ENCODE measurements at regions not wholly inside any gene's neighbourhood (a gene's known extent, or its start where the extent isn't known, plus 50 kb on each side); places are given as distances from the start of the nearest gene placed in this dataset.

DNA sequence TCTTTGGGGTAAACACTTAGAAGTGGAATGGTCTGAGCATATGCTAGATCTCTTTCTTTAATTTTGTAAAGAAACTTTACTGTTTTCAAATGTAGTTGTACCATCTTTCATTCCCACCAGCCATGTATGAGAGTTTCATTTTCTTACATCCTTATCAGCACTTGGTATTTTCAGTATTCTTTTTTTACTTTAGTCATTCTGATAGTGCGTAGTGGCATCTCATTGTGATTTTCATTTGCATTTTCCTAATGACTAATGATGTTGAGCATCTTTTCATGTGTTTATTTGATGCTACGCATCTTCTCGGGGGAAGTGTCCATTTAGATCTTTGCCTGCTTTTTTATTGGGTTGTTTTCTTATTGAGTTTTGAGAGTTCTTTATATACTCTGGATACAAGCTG is 71.3 kb upstream of the PRPS1 start:
- DNase-seq (ENCODE audit: low spot score), result no peak
- TF ChIP-seq, protein P1, sequence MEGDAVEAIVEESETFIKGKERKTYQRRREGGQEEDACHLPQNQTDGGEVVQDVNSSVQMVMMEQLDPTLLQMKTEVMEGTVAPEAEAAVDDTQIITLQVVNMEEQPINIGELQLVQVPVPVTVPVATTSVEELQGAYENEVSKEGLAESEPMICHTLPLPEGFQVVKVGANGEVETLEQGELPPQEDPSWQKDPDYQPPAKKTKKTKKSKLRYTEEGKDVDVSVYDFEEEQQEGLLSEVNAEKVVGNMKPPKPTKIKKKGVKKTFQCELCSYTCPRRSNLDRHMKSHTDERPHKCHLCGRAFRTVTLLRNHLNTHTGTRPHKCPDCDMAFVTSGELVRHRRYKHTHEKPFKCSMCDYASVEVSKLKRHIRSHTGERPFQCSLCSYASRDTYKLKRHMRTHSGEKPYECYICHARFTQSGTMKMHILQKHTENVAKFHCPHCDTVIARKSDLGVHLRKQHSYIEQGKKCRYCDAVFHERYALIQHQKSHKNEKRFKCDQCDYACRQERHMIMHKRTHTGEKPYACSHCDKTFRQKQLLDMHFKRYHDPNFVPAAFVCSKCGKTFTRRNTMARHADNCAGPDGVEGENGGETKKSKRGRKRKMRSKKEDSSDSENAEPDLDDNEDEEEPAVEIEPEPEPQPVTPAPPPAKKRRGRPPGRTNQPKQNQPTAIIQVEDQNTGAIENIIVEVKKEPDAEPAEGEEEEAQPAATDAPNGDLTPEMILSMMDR (IDR thresholded peaks at IDR 0.05), result no peak
- Histone ChIP-seq H3K27ac (no peak overlapping the region), H3K4me3 (no peak overlapping the region)

DNA sequence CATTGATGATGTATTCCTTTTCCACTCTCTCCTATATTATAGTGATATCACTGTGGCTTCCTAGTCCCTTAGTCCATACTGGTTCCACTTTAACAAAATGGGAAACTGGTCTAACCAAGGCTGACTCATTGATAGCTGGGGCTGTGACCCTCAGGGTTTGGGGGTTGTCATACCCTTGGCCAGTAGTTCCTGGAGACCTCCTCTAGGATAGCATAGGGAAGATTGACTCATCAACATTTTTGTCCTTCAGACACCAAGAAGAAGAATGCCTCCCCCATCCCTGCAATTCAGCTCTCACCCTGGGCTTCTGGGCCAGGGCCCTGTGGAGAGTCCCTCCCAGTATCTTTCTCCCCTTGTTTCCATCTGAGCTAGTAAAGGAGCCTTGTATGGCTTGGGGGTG is 68.8 kb upstream of the PRPS1 start:
- Histone ChIP-seq H3K4me3 (no peak overlapping the region), H3K27ac (no peak overlapping the region)
- DNase-seq (ENCODE audit: low spot score), result no peak
- TF ChIP-seq, protein P1 (IDR thresholded peaks at IDR 0.05), result no peak

DNA sequence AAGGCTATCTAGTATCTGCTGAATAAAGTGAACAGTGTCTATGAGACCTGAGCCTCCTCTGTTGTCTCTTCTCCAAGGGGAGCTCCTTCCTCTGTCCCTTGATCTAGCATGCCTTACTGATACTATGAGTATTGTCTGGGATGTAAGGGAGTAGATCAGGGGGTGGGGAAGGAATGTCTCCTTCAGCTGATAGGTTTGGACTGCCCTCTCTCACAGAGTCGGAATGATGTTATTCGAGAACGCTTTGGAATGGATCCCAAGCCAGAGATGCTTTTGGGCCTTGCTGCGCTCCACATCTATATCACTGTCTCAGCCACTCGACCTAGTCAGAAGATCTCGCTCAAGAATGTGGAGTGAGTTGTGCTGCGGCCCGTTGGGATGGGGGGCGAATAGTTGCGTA is 68.3 kb upstream of the PRPS1 start:
- TF ChIP-seq, protein P1 (IDR thresholded peaks at IDR 0.05), result no peak
- DNase-seq (ENCODE audit: low spot score), result no peak
- no peak overlapping the region for H3K4me3 ChIP-seq
- no peak overlapping the region for H3K27ac ChIP-seq

DNA sequence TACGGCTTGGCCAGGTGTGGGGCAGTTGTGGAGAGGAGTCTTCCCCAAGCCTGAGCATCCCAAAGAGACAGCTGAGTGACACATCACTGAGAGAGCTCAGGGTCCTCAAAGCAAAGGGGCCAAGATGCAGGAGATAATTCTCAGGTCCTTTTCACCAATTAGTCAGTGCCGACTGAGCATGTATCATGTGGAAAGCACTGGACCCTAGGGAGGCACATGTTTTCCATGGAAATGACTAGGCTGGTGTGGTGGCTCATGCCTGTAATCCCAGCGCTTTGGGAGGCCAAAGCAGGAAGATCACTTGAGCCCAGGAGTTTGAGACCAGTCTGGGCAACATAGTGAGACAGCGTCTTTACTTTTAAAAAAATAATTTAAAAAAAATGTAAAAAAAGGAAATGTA is 67.3 kb upstream of the PRPS1 start:
- DNase-seq (ENCODE audit: low spot score), result no peak
- Histone ChIP-seq H3K27ac (no peak overlapping the region), H3K4me3 (no peak overlapping the region)
- TF ChIP-seq, protein P1 (IDR thresholded peaks at IDR 0.05), result no peak

DNA sequence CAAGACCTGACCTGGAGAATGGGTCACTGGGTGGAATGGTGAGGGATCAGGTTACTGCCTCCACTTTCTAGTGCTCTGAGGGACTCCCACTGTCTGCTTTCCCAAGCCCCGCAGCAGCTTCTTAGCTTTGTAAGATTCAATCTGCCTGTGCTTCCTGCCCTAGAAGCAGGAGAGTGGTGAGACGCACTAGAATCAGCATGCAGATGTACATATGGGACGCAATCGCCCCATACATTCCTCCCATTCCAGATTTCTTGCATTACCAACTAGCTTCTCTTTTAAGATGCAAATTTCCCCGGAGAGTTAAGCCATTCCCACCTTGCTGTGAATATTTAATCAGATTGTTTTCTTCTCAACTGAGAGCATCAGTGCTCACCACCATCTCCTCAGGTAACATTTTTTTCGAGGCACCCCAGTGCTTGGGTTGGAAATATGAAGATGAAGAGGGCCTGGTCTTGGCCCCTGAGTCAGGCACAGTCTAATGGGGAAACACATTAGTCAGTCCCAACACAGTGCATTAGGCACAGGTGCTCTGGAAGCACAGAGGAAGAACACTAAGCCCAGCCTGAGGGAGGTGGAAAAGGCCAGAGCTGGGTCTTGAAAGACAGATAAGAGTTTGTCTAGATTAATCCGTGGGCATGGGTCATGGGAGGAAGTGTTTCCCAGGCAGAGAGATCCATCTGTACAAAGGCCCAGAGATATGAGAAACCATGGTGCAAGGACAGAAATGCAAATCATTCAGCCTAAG is 66.7 kb upstream of the PRPS1 start:
- Histone ChIP-seq H3K4me3 (no peak overlapping the region), H3K27ac (no peak overlapping the region)
- no peak for DNase-seq (ENCODE audit: low spot score)
- TF ChIP-seq, protein P1 (IDR thresholded peaks at IDR 0.05), result no peak

DNA sequence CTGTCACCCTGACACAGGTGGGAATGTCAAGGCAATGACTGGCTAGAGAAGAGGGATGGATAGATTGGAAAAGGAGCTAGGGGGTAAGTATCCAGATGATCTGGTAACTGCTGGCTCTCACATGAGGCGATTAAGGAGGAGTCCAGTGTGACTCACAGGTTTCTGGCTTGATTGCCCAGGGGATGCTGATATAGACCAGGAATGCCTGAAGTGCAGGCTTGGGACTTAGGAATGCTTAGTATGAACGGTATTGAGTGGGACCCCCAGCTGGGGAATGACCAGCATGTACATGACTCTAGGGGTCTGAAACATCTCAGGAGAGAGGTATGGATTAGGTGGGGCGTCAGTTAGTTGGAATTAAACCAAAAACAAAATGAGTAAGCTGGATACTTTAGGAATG is 65.8 kb upstream of the PRPS1 start:
- DNase-seq (ENCODE audit: low spot score), result no peak
- H3K4me3 ChIP-seq, result no peak overlapping the region

DNA sequence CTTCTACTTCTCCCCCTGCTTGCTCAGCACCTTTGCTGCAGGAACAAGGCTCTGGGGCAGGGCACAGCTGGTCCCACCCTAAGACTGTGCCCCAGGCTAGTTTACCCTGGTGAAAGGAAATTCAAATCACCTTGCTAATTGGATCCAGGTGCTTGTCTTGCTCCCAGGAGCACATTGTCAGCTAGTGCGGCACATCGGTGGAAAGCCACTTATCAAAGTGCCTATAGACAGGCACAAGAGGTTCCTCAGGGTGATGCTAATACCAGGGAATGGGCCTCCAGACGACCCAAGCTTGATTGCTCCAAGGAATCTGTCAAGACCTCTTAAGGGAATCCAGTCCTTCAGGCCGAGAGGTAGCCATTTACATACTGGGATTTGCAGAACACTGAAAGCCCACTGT is 64.5 kb upstream of the PRPS1 start:
- H3K4me3 ChIP-seq, result no peak overlapping the region
- no peak for DNase-seq (ENCODE audit: low spot score)
- H3K27ac ChIP-seq, result no peak overlapping the region
- TF ChIP-seq, protein P1 (IDR thresholded peaks at IDR 0.05), result no peak

More for the DNA sequence above, 65.8 kb upstream of the PRPS1 start:
- TF ChIP-seq, protein P1 (IDR thresholded peaks at IDR 0.05), result no peak
- H3K27ac ChIP-seq, result no peak overlapping the region

Measured in coronary artery (tissue), 2 donors.